Neuronal stem cell (in vitro differentiated cells): ENCODE measurements at regions not wholly inside any gene's neighbourhood (a gene's known extent, or its start where the extent isn't known, plus 50 kb on each side); places are given as distances from the start of the nearest gene placed in this dataset.
A peak's percentile ranks its signal among the peaks of the same experiment; 100 is the strongest.

Source experiments
- DNase-seq: peaks from one replicate; pipeline ENCODE4 v3.0.0-alpha.2; 2013; ENCODE audit warnings: low spot score
- H2AFZ ChIP-seq: one replicate; pipeline ENCODE4 v1.6.1; 2013; ENCODE audit warnings: mild to moderate bottlenecking, low read length, inconsistent platforms
- H2AK5ac ChIP-seq: 2 replicates; pipeline ENCODE4 v1.6.1; 2013; ENCODE audit warnings: low read depth, mild to moderate bottlenecking, inconsistent platforms, low read length, moderate library complexity, mixed read lengths
- H2BK120ac ChIP-seq: 2 replicates; pipeline ENCODE4 v1.6.1; 2013; ENCODE audit warnings: low read depth, mild to moderate bottlenecking, inconsistent platforms, low read length, moderate library complexity, mixed read lengths
- H2BK12ac ChIP-seq: one replicate; pipeline ENCODE4 v1.6.1; 2013; ENCODE audit warnings: low read length, inconsistent platforms
- H2BK15ac ChIP-seq: 2 replicates; pipeline ENCODE4 v1.6.1; 2013; ENCODE audit warnings: mild to moderate bottlenecking, low read length, inconsistent platforms, mixed read lengths
- H2BK5ac ChIP-seq: one replicate; pipeline ENCODE4 v1.6.1; 2013; ENCODE audit warnings: inconsistent platforms, mild to moderate bottlenecking, low read length, moderate library complexity
- H3K14ac ChIP-seq: one replicate; pipeline ENCODE4 v1.6.1; 2013; ENCODE audit warnings: low read length, inconsistent platforms
- H3K18ac ChIP-seq: 2 replicates; pipeline ENCODE4 v1.6.1; 2013; ENCODE audit warnings: low read length, inconsistent platforms
- H3K23ac ChIP-seq: 2 replicates; pipeline ENCODE4 v1.6.1; 2013; ENCODE audit warnings: low read depth, mild to moderate bottlenecking, mixed read lengths, low read length, inconsistent platforms; ENCODE audit not compliant: poor library complexity
- H3K27ac ChIP-seq: replicated peaks from 3 replicates; pipeline ENCODE4 v1.5.1; 2013; ENCODE audit warnings: low read length, inconsistent platforms
- H3K27me3 ChIP-seq, 3 experiments: 2 replicates each; pipeline ENCODE4 v1.6.1; 2013; ENCODE audit warnings: low read length in 3 of 3, mild to moderate bottlenecking in 2 of 3, inconsistent platforms in 1 of 3, low read depth in 1 of 3, mixed read lengths in 1 of 3, moderate library complexity in 1 of 3; ENCODE audit not compliant: control insufficient read depth in 3 of 3, insufficient read depth in 3 of 3
- H3K36me3 ChIP-seq, 2 donors: replicated peaks in 1 of 2; 2 replicates each; pipeline ENCODE4 v1.6.1; 2013; ENCODE audit warnings: low read length in 2 of 2; ENCODE audit not compliant: control insufficient read depth in 2 of 2, insufficient read depth in 2 of 2
- H3K4ac ChIP-seq: 2 replicates; pipeline ENCODE4 v1.6.1; 2013; ENCODE audit warnings: inconsistent platforms, mild to moderate bottlenecking, low read length, moderate library complexity
- H3K4me1 ChIP-seq, 2 donors: 1 replicate in 1 of 2; 2 replicates in 1 of 2; pipeline ENCODE4 v1.6.1; 2013; ENCODE audit warnings: low read length in 2 of 2, low read depth in 1 of 2; ENCODE audit not compliant: control insufficient read depth in 2 of 2, insufficient read depth in 1 of 2
- H3K4me2 ChIP-seq: one replicate; pipeline ENCODE4 v1.6.1; 2013; ENCODE audit warnings: mild to moderate bottlenecking, low read length, inconsistent platforms; ENCODE audit not compliant: insufficient read depth, poor library complexity, severe bottlenecking
- H3K4me3 ChIP-seq, 2 donors: 2 replicates each; pipeline ENCODE4 v1.5.1; 2013; ENCODE audit warnings: low read length in 2 of 2, mild to moderate bottlenecking in 2 of 2, inconsistent platforms in 1 of 2, moderate library complexity in 1 of 2
- H3K79me1 ChIP-seq: one replicate; pipeline ENCODE4 v1.6.1; 2013; ENCODE audit warnings: low read depth, mild to moderate bottlenecking, inconsistent platforms, low read length, moderate library complexity
- H3K9ac ChIP-seq: one replicate; pipeline ENCODE4 v1.6.1; 2013; ENCODE audit warnings: mild to moderate bottlenecking, low read depth, low read length, inconsistent platforms; ENCODE audit not compliant: poor library complexity
- H3K9me3 ChIP-seq, 2 donors: replicated peaks in 1 of 2; 2 replicates each; pipeline versions ENCODE3 to v1.6.1; 2013; ENCODE audit warnings: low read length in 2 of 2, mild to moderate bottlenecking in 2 of 2, inconsistent platforms in 1 of 2, low read depth in 1 of 2, mixed read lengths in 1 of 2, moderate library complexity in 1 of 2; ENCODE audit not compliant: control insufficient read depth in 2 of 2, insufficient read depth in 1 of 2
- H4K8ac ChIP-seq: one replicate; pipeline ENCODE4 v1.6.1; 2013; ENCODE audit warnings: low read depth, mild to moderate bottlenecking, inconsistent platforms, low read length, moderate library complexity
- H4K91ac ChIP-seq: one replicate; pipeline ENCODE4 v1.6.1; 2013; ENCODE audit warnings: low read length, low read depth, mild to moderate bottlenecking, inconsistent platforms; ENCODE audit not compliant: poor library complexity
- WGBS, 2 donors: extraction: QIAGEN DNeasy Blood & Tissue Kit; methylation state at CpG; one replicate each; pipeline ENCODE4 v1.1.7; 2013; ENCODE audit warnings: missing lambda C conversion rate in 2 of 2, mixed read lengths in 1 of 2; ENCODE audit not compliant: insufficient read length in 2 of 2, insufficient replicate concordance in 1 of 2; ENCODE audit errors: extremely low coverage in 2 of 2; 5-methylcytosine and 5-hydroxymethylcytosine counted together

DNA sequence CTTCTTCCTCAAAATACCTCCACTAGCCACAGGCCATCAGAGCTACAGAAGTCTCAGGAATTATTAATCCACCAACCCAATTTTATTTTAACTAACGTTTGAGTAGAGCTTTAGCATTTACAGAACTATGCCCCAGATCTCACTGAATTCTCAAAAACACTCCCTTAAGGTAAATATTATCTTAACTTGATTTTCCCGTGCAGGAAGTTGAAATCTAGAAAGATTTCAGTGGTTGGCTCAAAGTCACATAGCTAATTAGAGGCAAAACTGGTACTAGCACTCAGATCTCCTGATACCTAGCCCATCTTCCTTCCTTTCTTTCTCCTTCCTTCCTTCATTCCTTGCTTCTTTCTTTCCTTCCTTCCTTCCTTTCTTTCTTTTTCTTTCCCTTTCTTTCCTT, 298.3 kb downstream of the ENC1 start:
- no CpG with 5 or more reads among the region's 2 CpGs for WGBS, 2 donors
- Histone ChIP-seq H3K27ac (no peak overlapping the region), H3K23ac (no peak overlapping the region)

GRCh38 chr5:74341221-74341620, 299.3 kb downstream of the ENC1 start:
- no peak overlapping the region for H2AFZ ChIP-seq
- H3K9ac ChIP-seq: no peak overlapping the region
- no peak overlapping the region for H2AK5ac ChIP-seq
- no peaks in the 10 kb centered on the region for H3K79me1 ChIP-seq
- no peaks in the 10 kb centered on the region for H3K27me3 ChIP-seq
- H4K8ac ChIP-seq: no peak overlapping the region
- no peak overlapping the region for H3K14ac ChIP-seq
- H2BK12ac ChIP-seq: no peak overlapping the region
- H3K9me3 ChIP-seq: no peaks in the 10 kb centered on the region
- no peak overlapping the region for H3K4me3 ChIP-seq
- no peak overlapping the region for H2BK5ac ChIP-seq
- H3K4me2 ChIP-seq: no peak overlapping the region
- H2BK120ac ChIP-seq: no peak overlapping the region
- WGBS, 2 donors: no CpG with 5 or more reads among the region's 2 CpGs
- no peak overlapping the region for H2BK15ac ChIP-seq
- peaks cover 7 to 15% of the 10 kb centered on the region in 2 donors for H3K4me1 ChIP-seq
- H3K4ac ChIP-seq: no peak overlapping the region
- no peak overlapping the region for H3K27ac ChIP-seq
- H3K23ac ChIP-seq: no peak overlapping the region
- H3K36me3 ChIP-seq: no peaks in the 10 kb centered on the region
- DNase-seq: no peak
- no peak overlapping the region for H3K18ac ChIP-seq
- no peak overlapping the region for H4K91ac ChIP-seq

More for the DNA sequence above, 298.3 kb downstream of the ENC1 start:
- no peak overlapping the region for H2BK12ac ChIP-seq
- H4K8ac ChIP-seq: no peak overlapping the region
- H4K91ac ChIP-seq: no peak overlapping the region
- DNase-seq: no peak
- H2BK15ac ChIP-seq: no peak overlapping the region
- no peak overlapping the region for H2BK120ac ChIP-seq
- H3K27me3 ChIP-seq: no peaks in the 10 kb centered on the region
- no peak overlapping the region for H3K9ac ChIP-seq
- H3K4ac ChIP-seq: no peak overlapping the region
- no peak overlapping the region for H3K18ac ChIP-seq
- no peaks in the 10 kb centered on the region for H3K9me3 ChIP-seq
- H2BK5ac ChIP-seq: no peak overlapping the region
- no peak overlapping the region for H3K4me3 ChIP-seq
- H3K79me1 ChIP-seq: no peaks in the 10 kb centered on the region
- peaks cover 5 to 8% of the 10 kb centered on the region in 2 donors for H3K4me1 ChIP-seq
- H2AFZ ChIP-seq: no peak overlapping the region
- no peaks in the 10 kb centered on the region for H3K36me3 ChIP-seq
- no peak overlapping the region for H3K14ac ChIP-seq
- H2AK5ac ChIP-seq: no peak overlapping the region
- no peak overlapping the region for H3K4me2 ChIP-seq

DNA sequence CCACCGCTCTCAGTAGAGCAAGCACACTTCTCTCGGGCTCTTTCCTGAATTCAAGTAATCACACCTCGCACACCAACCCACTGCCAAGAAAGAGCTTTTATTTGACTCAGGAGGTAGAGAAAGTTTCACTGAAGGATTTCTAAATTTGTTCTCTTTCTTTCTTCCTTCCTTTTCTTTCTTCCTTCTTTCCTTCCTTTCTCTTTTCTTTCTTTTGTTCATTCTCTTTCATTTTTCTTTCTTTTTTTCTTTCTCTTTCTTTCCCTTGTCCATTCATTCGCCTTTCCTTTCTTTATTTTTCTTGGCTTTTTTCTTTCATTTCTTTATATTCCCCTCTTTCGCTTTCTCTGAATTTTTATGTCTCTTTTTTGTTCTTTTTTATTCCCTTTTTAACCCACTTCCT, 300.1 kb downstream of the ENC1 start:
- no peak for DNase-seq
- WGBS, 2 donors: 100% methylated on average over 1 of the region's 5 CpGs; no CpG with 5 or more reads in 1 of the 2 donors

GRCh38 chr5:74337984-74338310, 302.6 kb downstream of the ENC1 start:
- Histone ChIP-seq H3K18ac (no peak overlapping the region), H3K23ac (no peak overlapping the region), H2BK15ac (no peak overlapping the region), H2AK5ac (no peak overlapping the region), H3K36me3 (no peaks in the 10 kb centered on the region), H3K9ac (no peak overlapping the region), H3K4ac (no peak overlapping the region), H2BK5ac (no peak overlapping the region), H2BK12ac (no peak overlapping the region), H4K8ac (no peak overlapping the region), H3K14ac (no peak overlapping the region), H4K91ac (no peak overlapping the region), H3K4me3 (no peak overlapping the region), H2AFZ (peak overlapping the region; percentile 31), H3K4me2 (no peak overlapping the region), H3K4me1 (peaks cover 7 to 15% of the 10 kb centered on the region in 2 donors), H3K9me3 (no peaks in the 10 kb centered on the region), H3K27me3 (no peaks in the 10 kb centered on the region), H3K27ac (no peak overlapping the region), H3K79me1 (no peaks in the 10 kb centered on the region), H2BK120ac (no peak overlapping the region)
- WGBS, 2 donors: no CpG with 5 or more reads among the region's 1 CpG
- no peak for DNase-seq

More for the DNA sequence above, 300.1 kb downstream of the ENC1 start:
- Histone ChIP-seq H4K91ac (no peak overlapping the region), H2BK120ac (no peak overlapping the region), H3K27me3 (no peaks in the 10 kb centered on the region), H3K9ac (no peak overlapping the region), H4K8ac (no peak overlapping the region), H2BK15ac (no peak overlapping the region), H3K4me2 (no peak overlapping the region), H3K4me3 (no peak overlapping the region), H3K36me3 (no peaks in the 10 kb centered on the region), H2BK12ac (no peak overlapping the region), H3K4ac (no peak overlapping the region), H2BK5ac (no peak overlapping the region), H3K27ac (no peak overlapping the region), H2AK5ac (no peak overlapping the region), H3K4me1 (peaks cover 7 to 15% of the 10 kb centered on the region in 2 donors), H2AFZ (no peak overlapping the region), H3K18ac (no peak overlapping the region), H3K14ac (no peak overlapping the region), H3K79me1 (no peaks in the 10 kb centered on the region), H3K23ac (no peak overlapping the region), H3K9me3 (no peaks in the 10 kb centered on the region)
